ENCODE measurements at regions not wholly inside any gene's neighbourhood (a gene's known extent, or its start where the extent isn't known, plus 50 kb on each side); places are given as distances from the start of the nearest gene placed in this dataset.

DNA sequence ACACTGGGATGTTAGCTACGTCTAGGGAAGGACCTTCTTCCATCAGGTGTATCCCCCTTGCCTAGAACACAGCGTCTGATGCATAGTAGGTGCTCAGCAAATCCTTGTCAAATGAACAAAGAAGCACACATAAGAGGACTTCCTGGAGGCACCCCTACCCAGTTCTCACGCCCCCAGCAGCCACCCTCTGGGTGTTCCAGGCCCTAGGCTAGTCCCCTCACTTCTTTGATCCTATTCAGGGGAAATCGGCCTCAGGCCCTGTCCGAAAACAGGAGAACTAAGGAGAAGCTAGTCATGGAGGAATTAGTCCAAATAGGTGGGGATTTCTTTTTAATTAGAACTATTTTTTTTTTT is 84.7 kb upstream of the SIRPA start:
- Mint-ChIP-seq H3K4me3 (peak overlapping the region in 1 of 4 donors; percentile 90), H3K27me3 (peaks cover 2% of the 10 kb centered on the region), H3K4me1 (peaks cover 17 to 21% (median 19%) of the 10 kb centered on the region in 3 donors), H3K27ac (peak overlapping the region in 1 of 3 donors; percentile 94), H3K9me3 (peaks cover 0 to 3% (median 0%) of the 10 kb centered on the region in 3 donors), H3K36me3 (no peaks in the 10 kb centered on the region)

DNA sequence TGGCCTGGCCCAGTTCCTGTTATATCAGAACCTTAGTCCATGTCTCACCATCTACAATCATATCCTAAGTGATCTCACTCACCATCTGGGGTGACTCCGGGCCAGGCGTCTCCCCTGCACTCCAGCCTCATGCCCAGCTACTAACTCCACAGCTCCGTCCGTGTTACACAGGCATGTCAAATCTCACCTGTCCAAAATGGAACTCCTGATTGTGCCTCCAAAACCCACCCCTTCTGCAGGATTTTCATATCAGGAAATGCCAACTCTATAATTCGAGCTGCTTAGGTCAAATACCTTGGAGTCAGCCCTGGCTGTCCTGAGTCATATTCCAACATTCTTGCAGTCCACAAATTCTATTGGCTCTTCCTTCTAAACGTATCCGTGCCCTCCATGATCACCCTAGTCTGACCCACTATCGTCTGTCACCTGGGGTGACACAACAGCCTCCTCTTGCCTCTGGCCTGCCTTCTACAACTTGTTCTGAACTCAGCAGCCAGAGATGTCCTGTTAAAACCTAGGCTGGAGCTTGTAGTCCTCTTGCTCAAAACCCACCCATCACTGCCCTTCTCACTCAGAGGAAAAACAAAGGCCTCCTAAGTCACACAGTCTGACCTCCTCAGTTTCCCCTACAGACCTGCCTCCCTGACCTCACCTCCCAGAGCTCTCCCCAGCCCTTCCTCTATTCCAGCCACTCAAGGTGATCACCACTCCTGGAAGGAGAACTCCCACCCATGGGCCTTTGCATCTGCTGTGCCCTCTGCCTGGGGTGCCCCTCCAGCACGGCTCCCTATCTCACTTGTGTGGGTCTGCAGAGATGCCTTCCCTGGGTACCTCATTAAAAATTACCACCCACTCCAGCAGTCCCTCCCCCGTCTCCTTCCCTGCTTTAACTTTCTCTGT is 85.3 kb upstream of the SIRPA start:
- Mint-ChIP-seq H3K36me3 (no peaks in the 10 kb centered on the region), H3K4me3 (peak overlapping the region in 1 of 4 donors; percentile 44), H3K27me3 (peaks cover 2% of the 10 kb centered on the region), H3K27ac (peak overlapping the region in 1 of 3 donors; percentile 15), H3K4me1 (peaks cover 17 to 19% (median 18%) of the 10 kb centered on the region in 3 donors), H3K9me3 (peaks cover 0 to 3% (median 0%) of the 10 kb centered on the region in 3 donors)

DNA sequence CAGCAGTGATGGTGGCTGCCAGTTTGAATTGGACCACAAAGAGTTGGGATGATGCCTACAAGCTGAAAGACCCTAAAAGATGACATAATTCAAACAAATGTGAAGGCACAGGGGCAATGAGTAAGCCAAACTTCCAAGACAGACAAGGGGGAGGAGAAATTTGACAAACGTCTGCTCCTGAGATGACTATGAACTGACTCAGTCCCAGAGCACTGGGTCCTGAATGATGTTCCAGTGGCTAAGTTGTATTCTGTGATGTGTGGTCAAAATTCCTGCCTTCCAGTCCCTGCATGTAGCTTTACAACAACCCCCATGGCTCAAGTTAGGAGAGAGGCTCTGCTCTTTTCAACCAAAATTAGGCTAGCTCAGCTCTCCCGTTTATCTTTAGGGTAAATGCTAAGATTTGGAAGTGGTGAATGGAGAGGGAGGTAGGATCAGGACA is 86.1 kb upstream of the SIRPA start:
- Mint-ChIP-seq H3K4me3 (peak overlapping the region in 1 of 4 donors; percentile 44), H3K9me3 (no peaks in the 10 kb centered on the region)

GRCh38 chr20:1808101-1808500 is 87.1 kb upstream of the SIRPA start:
- H3K36me3 Mint-ChIP-seq, result no peaks in the 10 kb centered on the region
- no peaks in the 10 kb centered on the region for H3K9me3 Mint-ChIP-seq
- H3K4me1 Mint-ChIP-seq, result peaks cover 27 to 32% (median 30%) of the 10 kb centered on the region in 3 donors
- no peaks in the 10 kb centered on the region for H3K27me3 Mint-ChIP-seq
- no peak overlapping the region for H3K4me3 Mint-ChIP-seq
- H3K27ac Mint-ChIP-seq, result no peak overlapping the region

More for the DNA sequence above, 86.1 kb upstream of the SIRPA start:
- H3K27me3 Mint-ChIP-seq, result no peaks in the 10 kb centered on the region
- H3K27ac Mint-ChIP-seq, result peak overlapping the region in 1 of 3 donors; percentile 33
- peaks cover 24 to 26% (median 25%) of the 10 kb centered on the region in 3 donors for H3K4me1 Mint-ChIP-seq
- no peaks in the 10 kb centered on the region for H3K36me3 Mint-ChIP-seq

GRCh38 chr20:1807394-1807793 is 87.8 kb upstream of the SIRPA start:
- Mint-ChIP-seq H3K36me3 (no peaks in the 10 kb centered on the region), H3K27ac (no peak overlapping the region), H3K4me1 (peaks cover 31 to 35% (median 31%) of the 10 kb centered on the region in 3 donors), H3K4me3 (no peak overlapping the region), H3K27me3 (peaks cover 1% of the 10 kb centered on the region), H3K9me3 (no peaks in the 10 kb centered on the region)

DNA sequence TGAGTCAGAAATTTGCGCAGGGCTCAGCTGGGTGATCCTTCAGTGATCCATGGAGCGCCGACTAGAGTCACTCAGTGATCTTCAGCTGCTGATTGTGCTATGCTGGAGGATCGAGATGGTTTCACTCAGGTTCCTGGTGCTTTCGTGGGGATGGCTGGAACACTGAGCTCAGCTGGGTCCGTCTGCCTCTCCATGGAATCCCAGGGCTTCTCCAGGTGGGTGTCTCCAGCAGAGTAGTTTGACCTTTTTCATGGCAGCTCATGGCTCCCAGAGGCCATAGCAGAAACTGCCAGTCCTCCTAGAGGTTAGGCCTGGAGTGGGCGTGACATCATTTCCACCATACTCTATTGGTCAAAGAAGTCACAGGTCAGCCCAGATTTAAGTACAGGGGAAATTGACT is 88.8 kb upstream of the SIRPA start:
- H3K27me3 Mint-ChIP-seq, result peaks cover 4% of the 10 kb centered on the region
- H3K4me3 Mint-ChIP-seq, result peak overlapping the region in 1 of 4 donors; percentile 14
- H3K9me3 Mint-ChIP-seq, result no peaks in the 10 kb centered on the region
- H3K4me1 Mint-ChIP-seq, result peaks cover 32 to 38% (median 33%) of the 10 kb centered on the region in 3 donors
- H3K27ac Mint-ChIP-seq, result no peak overlapping the region
- no peaks in the 10 kb centered on the region for H3K36me3 Mint-ChIP-seq

DNA sequence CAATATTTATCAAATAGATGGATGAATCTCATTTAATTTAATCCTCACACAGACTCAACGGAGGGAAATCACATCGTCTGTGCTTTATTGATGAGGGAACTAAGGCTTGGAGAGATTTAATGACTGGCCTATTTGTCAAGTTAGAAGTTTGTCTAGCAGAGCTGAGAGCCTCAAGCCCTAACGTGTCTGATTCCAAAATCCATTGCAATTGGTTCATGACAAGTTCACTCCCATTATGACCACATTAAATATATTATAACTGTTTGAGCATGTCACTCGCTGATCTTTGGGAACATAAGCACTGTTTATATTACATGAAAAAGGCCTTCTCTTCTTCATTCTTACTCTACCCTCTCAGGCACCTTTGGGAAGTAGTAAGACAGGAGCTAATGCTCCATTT is 89.4 kb upstream of the SIRPA start:
- H3K27ac Mint-ChIP-seq, result peak overlapping the region in 2 of 3 donors; percentile 31 to 40
- H3K4me1 Mint-ChIP-seq, result peaks cover 26 to 32% (median 26%) of the 10 kb centered on the region in 3 donors
- no peaks in the 10 kb centered on the region for H3K9me3 Mint-ChIP-seq
- H3K27me3 Mint-ChIP-seq, result peaks cover 4% of the 10 kb centered on the region
- H3K4me3 Mint-ChIP-seq, result no peak overlapping the region
- no peaks in the 10 kb centered on the region for H3K36me3 Mint-ChIP-seq

DNA sequence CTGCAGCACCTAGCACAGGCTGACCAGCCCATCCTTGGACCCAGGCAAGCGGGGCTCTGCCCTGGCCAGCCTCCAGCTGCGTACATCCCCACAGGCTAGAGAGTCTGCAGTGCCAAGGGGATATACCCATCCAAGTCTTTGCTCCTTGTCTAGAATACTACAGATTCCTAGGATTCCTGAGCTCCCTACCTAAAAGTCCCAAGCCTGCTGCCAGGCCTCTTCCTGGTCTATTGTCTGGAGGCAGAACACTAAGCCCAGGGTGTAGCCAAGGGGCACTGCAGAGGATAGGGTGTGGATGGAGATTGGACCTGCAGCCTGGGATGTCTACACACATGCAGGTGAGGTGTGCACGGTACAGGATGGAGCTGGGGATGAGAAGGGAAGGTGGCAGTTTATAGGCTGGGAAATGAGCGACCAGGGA is 90.0 kb upstream of the SIRPA start:
- Mint-ChIP-seq H3K27ac (peak overlapping the region in 2 of 3 donors; percentile 48 to 84), H3K27me3 (peaks cover 4% of the 10 kb centered on the region), H3K4me3 (peak overlapping the region in 1 of 4 donors; percentile 78), H3K9me3 (no peaks in the 10 kb centered on the region), H3K36me3 (no peaks in the 10 kb centered on the region), H3K4me1 (peaks cover 21 to 31% (median 21%) of the 10 kb centered on the region in 3 donors)

GRCh38 chr20:1804554-1804956 is 90.7 kb upstream of the SIRPA start:
- no peaks in the 10 kb centered on the region for H3K9me3 Mint-ChIP-seq
- peak overlapping the region; percentile 78 to 92 (median 80) for H3K4me3 Mint-ChIP-seq
- peaks cover 4% of the 10 kb centered on the region for H3K27me3 Mint-ChIP-seq
- H3K27ac Mint-ChIP-seq, result peak overlapping the region in 2 of 3 donors; percentile 84 to 91
- peaks cover 19 to 31% (median 21%) of the 10 kb centered on the region in 3 donors for H3K4me1 Mint-ChIP-seq
- no peaks in the 10 kb centered on the region for H3K36me3 Mint-ChIP-seq

- Mint-ChIP-seq H3K27ac (peak overlapping the region; percentile 84 to 91 (median 89)), H3K27me3 (peaks cover 4% of the 10 kb centered on the region), H3K4me3 (peak overlapping the region; percentile 78 to 92 (median 80)), H3K36me3 (no peaks in the 10 kb centered on the region), H3K4me1 (peaks cover 19 to 31% (median 21%) of the 10 kb centered on the region in 3 donors), H3K9me3 (no peaks in the 10 kb centered on the region)
Measured at GRCh38 chr20:1803932-1804501, 91.2 kb upstream of the SIRPA start.

DNA sequence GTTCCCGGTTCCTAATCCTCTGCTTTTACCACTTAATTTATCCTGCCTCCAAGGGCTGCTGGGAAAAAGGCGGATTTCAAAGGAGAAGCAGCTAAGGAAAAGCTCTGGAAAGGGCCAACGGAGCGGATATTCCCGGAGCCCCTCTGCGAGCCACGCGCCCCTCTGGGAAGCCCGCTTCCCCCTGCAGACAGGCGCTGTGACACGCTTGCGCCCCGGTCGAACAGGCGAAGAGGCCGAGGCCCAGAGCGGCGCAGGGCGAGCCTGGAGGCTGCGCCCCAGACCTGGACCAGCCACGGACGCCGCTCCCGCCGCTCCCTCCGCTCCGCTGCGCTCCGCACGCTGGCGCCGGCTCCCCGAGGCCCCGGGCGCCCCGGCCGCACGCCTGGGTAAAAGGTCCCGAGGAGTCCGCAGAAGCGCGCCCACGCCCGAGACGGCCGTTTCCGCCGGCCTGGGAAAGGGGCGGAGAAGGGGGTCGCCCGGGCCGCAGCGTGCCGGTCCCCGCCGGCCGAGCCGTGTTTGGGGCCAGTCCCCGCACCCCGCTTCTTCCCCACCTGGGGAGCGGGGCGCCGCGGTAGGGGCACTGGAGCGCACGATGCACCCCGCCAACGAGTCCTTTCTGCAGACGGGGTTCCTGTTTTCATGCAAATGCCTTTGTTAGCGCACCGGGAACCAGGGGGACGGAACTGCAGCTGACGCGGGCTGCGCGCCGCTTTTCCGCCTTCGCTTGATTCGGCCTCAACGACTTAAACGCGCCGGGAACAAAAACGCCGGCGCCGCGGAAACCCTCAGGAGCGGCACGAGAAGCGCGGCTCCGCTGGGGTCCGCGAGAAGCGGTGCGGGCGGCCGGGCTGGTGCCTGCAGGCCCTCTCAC is 91.9 kb upstream of the SIRPA start:
- no peaks in the 10 kb centered on the region for H3K9me3 Mint-ChIP-seq
- peaks cover 19 to 31% (median 21%) of the 10 kb centered on the region in 3 donors for H3K4me1 Mint-ChIP-seq
- peak overlapping the region; percentile 89 to 99 (median 91) for H3K27ac Mint-ChIP-seq
- H3K27me3 Mint-ChIP-seq, result peaks cover 4% of the 10 kb centered on the region
- peak overlapping the region; percentile 80 to 98 (median 92) for H3K4me3 Mint-ChIP-seq
- no peaks in the 10 kb centered on the region for H3K36me3 Mint-ChIP-seq

GRCh38 chr20:1802385-1803060 is 92.7 kb upstream of the SIRPA start:
- Mint-ChIP-seq H3K27ac (peak overlapping the region; percentile 81 to 99 (median 89)), H3K36me3 (no peaks in the 10 kb centered on the region), H3K4me3 (peak overlapping the region; percentile 76 to 98 (median 89)), H3K4me1 (peaks cover 19 to 27% (median 20%) of the 10 kb centered on the region in 3 donors), H3K9me3 (no peaks in the 10 kb centered on the region), H3K27me3 (peaks cover 4% of the 10 kb centered on the region)

DNA sequence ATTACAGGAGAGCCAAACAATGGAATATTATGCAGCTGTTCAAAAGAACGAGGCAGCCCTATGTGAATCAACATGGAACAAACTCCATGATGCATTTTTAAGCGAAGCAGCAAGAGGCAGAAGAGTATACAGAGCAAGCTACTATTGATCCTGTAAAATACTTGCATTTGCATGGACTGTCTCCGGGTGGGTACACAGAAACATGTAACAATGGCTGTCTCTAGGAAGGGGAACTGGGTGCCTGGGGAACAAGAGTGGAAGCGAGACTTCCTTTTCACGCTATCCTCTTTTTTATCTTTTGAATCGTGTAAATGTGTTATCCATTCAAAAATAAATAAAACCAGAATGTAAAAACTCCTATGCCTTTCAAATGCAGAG is 93.3 kb upstream of the SIRPA start:
- Mint-ChIP-seq H3K36me3 (no peaks in the 10 kb centered on the region), H3K9me3 (no peaks in the 10 kb centered on the region), H3K4me1 (peaks cover 19 to 27% (median 20%) of the 10 kb centered on the region in 3 donors), H3K27ac (peak overlapping the region; percentile 81 to 99 (median 89)), H3K4me3 (peak overlapping the region; percentile 76 to 98 (median 89)), H3K27me3 (peaks cover 4% of the 10 kb centered on the region)
